ENCODE measurements at regions not wholly inside any gene's neighbourhood (a gene's known extent, or its start where the extent isn't known, plus 50 kb on each side); places are given as distances from the start of the nearest gene placed in this dataset.

DNA sequence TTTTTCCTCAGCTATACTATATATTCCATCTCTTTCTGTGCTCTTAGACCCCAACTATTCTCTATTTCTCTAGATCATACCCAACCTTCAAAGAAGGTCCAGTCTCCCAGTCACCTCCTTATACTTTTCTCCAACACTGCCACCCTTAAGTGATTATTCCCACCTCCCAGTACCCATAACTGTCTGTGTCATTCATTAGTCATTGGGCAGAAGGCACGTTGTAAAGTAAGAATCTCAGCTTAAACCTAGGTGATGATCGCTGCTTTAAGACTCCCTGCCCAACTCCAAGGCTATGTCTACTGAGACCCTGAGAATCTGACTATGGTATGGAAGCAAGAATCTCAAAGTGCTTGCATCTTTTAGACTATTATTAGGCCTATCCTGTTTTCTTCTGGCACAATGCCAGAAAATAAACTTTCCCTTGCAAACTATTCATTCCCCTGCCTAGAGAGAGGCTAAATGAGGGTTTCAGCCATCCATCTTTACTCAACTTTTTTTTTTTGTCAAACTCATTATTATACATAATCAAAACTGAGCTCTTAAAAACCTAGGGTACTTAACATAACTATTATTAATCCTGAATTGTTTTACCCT, 174.3 kb upstream of the DPT start:
- no peak overlapping the region for H3K4me3 ChIP-seq (ENCODE audit: low read depth, low read length)
- H3K27ac ChIP-seq: no peak overlapping the region
- no peaks in the 10 kb centered on the region for H3K27me3 ChIP-seq (ENCODE audit: insufficient read depth, low read depth, severe bottlenecking)
- DNase-seq: no peak
- TF ChIP-seq, protein P1, sequence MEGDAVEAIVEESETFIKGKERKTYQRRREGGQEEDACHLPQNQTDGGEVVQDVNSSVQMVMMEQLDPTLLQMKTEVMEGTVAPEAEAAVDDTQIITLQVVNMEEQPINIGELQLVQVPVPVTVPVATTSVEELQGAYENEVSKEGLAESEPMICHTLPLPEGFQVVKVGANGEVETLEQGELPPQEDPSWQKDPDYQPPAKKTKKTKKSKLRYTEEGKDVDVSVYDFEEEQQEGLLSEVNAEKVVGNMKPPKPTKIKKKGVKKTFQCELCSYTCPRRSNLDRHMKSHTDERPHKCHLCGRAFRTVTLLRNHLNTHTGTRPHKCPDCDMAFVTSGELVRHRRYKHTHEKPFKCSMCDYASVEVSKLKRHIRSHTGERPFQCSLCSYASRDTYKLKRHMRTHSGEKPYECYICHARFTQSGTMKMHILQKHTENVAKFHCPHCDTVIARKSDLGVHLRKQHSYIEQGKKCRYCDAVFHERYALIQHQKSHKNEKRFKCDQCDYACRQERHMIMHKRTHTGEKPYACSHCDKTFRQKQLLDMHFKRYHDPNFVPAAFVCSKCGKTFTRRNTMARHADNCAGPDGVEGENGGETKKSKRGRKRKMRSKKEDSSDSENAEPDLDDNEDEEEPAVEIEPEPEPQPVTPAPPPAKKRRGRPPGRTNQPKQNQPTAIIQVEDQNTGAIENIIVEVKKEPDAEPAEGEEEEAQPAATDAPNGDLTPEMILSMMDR (IDR thresholded peaks at IDR 0.05; ENCODE audit: low read depth, low read length): no peak
- no peaks in the 10 kb centered on the region for H3K9me3 ChIP-seq (ENCODE audit: severe bottlenecking)
- no peaks in the 10 kb centered on the region for H3K36me3 ChIP-seq

DNA sequence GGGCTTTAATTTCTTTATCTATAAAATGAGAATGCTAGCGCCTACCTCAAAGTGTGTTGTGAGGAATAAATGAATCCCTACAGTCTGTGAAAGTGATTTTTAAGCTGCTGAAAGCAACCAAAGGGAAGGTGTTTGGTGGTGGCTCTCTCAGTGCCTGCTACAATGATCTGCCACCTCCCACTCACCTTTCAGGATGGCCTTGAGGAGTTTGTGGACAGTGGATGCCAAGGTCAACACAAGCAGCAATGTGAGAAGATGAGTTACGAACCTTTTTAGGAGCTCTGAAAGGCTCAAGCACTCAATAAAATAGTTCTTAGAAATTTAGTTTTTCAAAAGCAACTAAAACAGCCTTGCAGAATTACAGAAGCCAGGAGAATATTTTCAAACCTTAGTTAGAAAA, 176.6 kb upstream of the DPT start:
- Histone ChIP-seq H3K36me3 (no peaks in the 10 kb centered on the region), H3K9me3 (ENCODE audit: severe bottlenecking) (no peaks in the 10 kb centered on the region), H3K27me3 (ENCODE audit: insufficient read depth, low read depth, severe bottlenecking) (no peaks in the 10 kb centered on the region), H3K4me3 (ENCODE audit: low read depth, low read length) (no peak overlapping the region), H3K27ac (no peak overlapping the region)
- TF ChIP-seq, protein P1 (IDR thresholded peaks at IDR 0.05; ENCODE audit: low read depth, low read length): no peak
- no peak for DNase-seq

DNA sequence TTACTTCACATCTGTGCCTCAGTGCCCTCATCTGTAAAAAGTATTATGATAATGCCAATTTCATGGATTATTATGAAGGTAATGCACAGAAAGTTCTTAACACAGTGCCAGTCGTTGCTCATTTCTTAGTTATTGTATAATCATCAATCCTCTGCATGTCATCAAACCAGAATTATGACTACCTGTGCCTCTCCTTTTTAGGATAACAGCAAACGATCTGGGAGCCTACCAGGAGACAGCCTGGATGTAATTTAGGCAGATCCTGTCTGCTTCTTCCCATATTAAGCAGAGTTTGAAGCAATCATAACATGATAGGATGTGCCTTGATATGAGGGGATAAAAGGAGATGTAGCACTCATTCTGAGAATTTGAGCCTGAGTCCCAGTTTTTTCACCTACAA, 177.4 kb upstream of the DPT start:
- Histone ChIP-seq H3K27me3 (ENCODE audit: insufficient read depth, low read depth, severe bottlenecking) (no peaks in the 10 kb centered on the region), H3K36me3 (no peaks in the 10 kb centered on the region), H3K9me3 (ENCODE audit: severe bottlenecking) (no peaks in the 10 kb centered on the region), H3K27ac (no peak overlapping the region), H3K4me3 (ENCODE audit: low read depth, low read length) (no peak overlapping the region)
- no peak for DNase-seq
- TF ChIP-seq, protein P1 (IDR thresholded peaks at IDR 0.05; ENCODE audit: low read depth, low read length): no peak

DNA sequence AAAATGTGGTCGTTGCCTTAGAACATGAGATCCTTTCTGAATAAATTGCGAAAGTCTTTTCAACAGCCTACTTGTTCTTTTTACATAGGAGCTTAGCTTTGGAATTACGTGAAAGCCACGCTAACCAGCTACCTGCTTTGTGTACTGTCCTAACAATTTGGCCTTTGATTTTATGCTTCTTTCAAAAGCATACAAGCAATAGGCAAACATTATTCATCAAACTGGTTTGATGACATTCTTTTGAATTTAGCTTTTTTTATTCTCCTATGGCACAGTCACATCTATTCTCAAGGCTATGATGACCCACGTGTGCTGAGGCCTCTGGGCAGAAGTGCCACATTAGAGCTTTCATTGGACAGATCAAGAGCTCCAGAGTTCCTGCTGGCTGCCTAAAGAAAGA, 178.0 kb upstream of the DPT start:
- DNase-seq: no peak
- Histone ChIP-seq H3K4me3 (ENCODE audit: low read depth, low read length) (no peak overlapping the region), H3K27ac (no peak overlapping the region), H3K27me3 (ENCODE audit: insufficient read depth, low read depth, severe bottlenecking) (no peaks in the 10 kb centered on the region), H3K36me3 (no peaks in the 10 kb centered on the region), H3K9me3 (ENCODE audit: severe bottlenecking) (no peaks in the 10 kb centered on the region)
- TF ChIP-seq, protein P1 (IDR thresholded peaks at IDR 0.05; ENCODE audit: low read depth, low read length): no peak

DNA sequence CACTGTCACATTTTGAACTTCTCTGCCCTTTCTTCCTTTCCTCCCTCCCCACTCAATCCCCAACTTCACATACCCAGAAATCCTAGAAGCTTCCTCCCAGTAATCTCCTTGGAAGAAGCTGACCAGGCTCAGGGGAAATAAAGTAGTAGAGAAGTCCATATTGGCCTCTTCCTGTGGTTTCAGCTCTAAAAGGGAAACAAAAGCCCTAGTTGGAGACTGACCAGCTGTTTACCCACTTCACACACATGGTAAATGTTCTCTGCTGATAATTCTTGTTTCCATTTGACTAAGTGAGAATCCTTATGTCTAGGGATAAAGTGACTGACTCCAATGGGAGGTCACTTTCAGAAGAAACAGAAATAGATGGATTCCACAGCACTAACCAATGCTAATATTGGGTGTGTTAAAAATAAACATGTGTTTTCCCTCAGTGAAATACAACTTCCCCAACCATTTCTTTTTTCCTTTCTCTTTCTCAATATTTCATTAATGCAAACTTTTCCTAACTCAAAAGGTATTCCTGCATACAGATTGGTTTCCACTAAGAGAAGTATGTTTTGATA, 178.9 kb upstream of the DPT start:
- no peak for DNase-seq
- Histone ChIP-seq H3K27me3 (ENCODE audit: insufficient read depth, low read depth, severe bottlenecking) (no peaks in the 10 kb centered on the region), H3K4me3 (ENCODE audit: low read depth, low read length) (no peak overlapping the region), H3K9me3 (ENCODE audit: severe bottlenecking) (no peaks in the 10 kb centered on the region), H3K27ac (no peak overlapping the region), H3K36me3 (no peaks in the 10 kb centered on the region)
- TF ChIP-seq, protein P1 (IDR thresholded peaks at IDR 0.05; ENCODE audit: low read depth, low read length): no peak

DNA sequence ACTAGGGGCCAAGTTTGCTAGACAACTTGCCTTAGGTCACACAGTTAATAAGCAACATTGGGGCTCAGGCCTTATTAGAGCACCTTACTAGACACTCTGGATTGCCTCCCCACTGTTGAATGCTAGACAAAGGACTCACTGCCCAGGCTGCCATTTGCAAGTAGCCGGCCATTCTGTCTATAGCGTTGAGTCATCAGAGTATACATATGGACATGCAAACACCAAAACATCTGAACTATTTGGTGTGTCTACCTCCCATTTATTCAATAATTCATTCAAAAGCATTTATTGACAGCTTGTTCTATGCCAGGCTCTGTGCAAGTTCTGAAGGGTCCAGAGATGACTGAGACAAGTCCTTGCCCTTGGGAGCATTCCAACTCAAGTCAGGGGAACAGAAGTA, 181.4 kb upstream of the DPT start:
- Histone ChIP-seq H3K4me3 (ENCODE audit: low read depth, low read length) (no peak overlapping the region), H3K36me3 (no peaks in the 10 kb centered on the region), H3K27me3 (ENCODE audit: insufficient read depth, low read depth, severe bottlenecking) (no peaks in the 10 kb centered on the region), H3K9me3 (ENCODE audit: severe bottlenecking) (no peaks in the 10 kb centered on the region), H3K27ac (no peak overlapping the region)
- no peak for DNase-seq
- TF ChIP-seq, protein P1 (IDR thresholded peaks at IDR 0.05; ENCODE audit: low read depth, low read length): no peak
